Left lung (tissue), 4 donors: ENCODE measurements at regions not wholly inside any gene's neighbourhood (a gene's known extent, or its start where the extent isn't known, plus 50 kb on each side); places are given as distances from the start of the nearest gene placed in this dataset.

Experiments used
- ATAC-seq: fragments of 200-7000 bp; cut with Tn5 transposase; one replicate; pipeline ENCODE4 v1.9.1; 2020; ENCODE audit warnings: moderate library complexity
- DNase-seq, 4 donors: peaks; one replicate each; pipeline ENCODE4 v3.0.0-alpha.2; 2013 to 2020
- H3K27ac ChIP-seq, 2 donors: fragments of 200-600 bp; sonication (generic) in 1 of 2; one replicate each; pipeline versions ENCODE4 v1.5.0 to v1.8.0; 2020 to 2021
- H3K27me3 ChIP-seq, 2 donors: fragments of 200-600 bp; sonication (generic) in 1 of 2; one replicate each; pipeline versions ENCODE4 v1.5.0 to v1.8.0; 2020 to 2021
- H3K36me3 ChIP-seq, 2 donors: fragments of 200-600 bp; sonication (generic) in 1 of 2; one replicate each; pipeline versions ENCODE4 v1.5.0 to v1.8.0; 2020 to 2021
- H3K4me1 ChIP-seq, 2 donors: fragments of 200-600 bp; one replicate each; pipeline ENCODE4 v1.8.0; 2021
- H3K4me3 ChIP-seq, 2 donors: fragments of 200-600 bp; sonication (generic) in 1 of 2; one replicate each; pipeline versions ENCODE4 v1.5.0 to v1.8.0; 2020 to 2021; ENCODE audit warnings: mild to moderate bottlenecking in 1 of 2
- H3K9me3 ChIP-seq, 2 donors: fragments of 200-600 bp; sonication (generic) in 1 of 2; one replicate each; pipeline versions ENCODE4 v1.5.0 to v1.8.0; 2020 to 2021
- intact Hi-C, 2 donors: fragments of 100-400 bp; cut with DNase I; formaldehyde crosslinking; loops; one replicate each; pipeline versions ENCODE4 v1.11.2 to v1.14.2; 2022
- TF ChIP-seq, protein P1 (sequence below), 2 donors: fragments of 200-600 bp; sonication (generic) in 1 of 2; IDR thresholded peaks; one replicate each; pipeline versions ENCODE4 v1.5.0 to v1.8.0; 2021; ENCODE audit warnings: antibody characterized with exemption in 2 of 2
- donor health status: DM: no; HTN: yes; CAD: no.
- donor health status: DM: no; HTN: no; CAD: no.

GRCh38 chr6:169852504-169853195, 101.2 kb downstream of the ERMARD start:
- intact Hi-C loops, result no loop called here
- Histone ChIP-seq H3K36me3 (no peaks in the 10 kb centered on the region), H3K27ac (peak overlapping the region in 1 of 2 donors; percentile 80), H3K9me3 (peaks cover 0 to 6% of the 10 kb centered on the region in 2 donors), H3K4me3 (no peak overlapping the region), H3K27me3 (no peaks in the 10 kb centered on the region), H3K4me1 (no peaks in the 10 kb centered on the region)
- DNase-seq (no peak), ATAC-seq (no peak)
- TF ChIP-seq, protein P1, sequence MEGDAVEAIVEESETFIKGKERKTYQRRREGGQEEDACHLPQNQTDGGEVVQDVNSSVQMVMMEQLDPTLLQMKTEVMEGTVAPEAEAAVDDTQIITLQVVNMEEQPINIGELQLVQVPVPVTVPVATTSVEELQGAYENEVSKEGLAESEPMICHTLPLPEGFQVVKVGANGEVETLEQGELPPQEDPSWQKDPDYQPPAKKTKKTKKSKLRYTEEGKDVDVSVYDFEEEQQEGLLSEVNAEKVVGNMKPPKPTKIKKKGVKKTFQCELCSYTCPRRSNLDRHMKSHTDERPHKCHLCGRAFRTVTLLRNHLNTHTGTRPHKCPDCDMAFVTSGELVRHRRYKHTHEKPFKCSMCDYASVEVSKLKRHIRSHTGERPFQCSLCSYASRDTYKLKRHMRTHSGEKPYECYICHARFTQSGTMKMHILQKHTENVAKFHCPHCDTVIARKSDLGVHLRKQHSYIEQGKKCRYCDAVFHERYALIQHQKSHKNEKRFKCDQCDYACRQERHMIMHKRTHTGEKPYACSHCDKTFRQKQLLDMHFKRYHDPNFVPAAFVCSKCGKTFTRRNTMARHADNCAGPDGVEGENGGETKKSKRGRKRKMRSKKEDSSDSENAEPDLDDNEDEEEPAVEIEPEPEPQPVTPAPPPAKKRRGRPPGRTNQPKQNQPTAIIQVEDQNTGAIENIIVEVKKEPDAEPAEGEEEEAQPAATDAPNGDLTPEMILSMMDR (IDR thresholded peaks at IDR 0.05), result no peak

GRCh38 chr6:169851641-169852503, 100.5 kb downstream of the ERMARD start:
- DNase-seq (peak in 1 of 4 donors; percentile 21), ATAC-seq (peak; percentile 57)
- no peak overlapping the region for H3K4me3 ChIP-seq
- H3K9me3 ChIP-seq, result no peaks in the 10 kb centered on the region
- H3K27me3 ChIP-seq, result no peaks in the 10 kb centered on the region
- H3K4me1 ChIP-seq, result no peaks in the 10 kb centered on the region
- TF ChIP-seq, protein P1 (IDR thresholded peaks at IDR 0.05), result no peak
- intact Hi-C loops, result no loop called here
- H3K36me3 ChIP-seq, result no peaks in the 10 kb centered on the region
- H3K27ac ChIP-seq, result peak overlapping the region; percentile 55 to 80

DNA sequence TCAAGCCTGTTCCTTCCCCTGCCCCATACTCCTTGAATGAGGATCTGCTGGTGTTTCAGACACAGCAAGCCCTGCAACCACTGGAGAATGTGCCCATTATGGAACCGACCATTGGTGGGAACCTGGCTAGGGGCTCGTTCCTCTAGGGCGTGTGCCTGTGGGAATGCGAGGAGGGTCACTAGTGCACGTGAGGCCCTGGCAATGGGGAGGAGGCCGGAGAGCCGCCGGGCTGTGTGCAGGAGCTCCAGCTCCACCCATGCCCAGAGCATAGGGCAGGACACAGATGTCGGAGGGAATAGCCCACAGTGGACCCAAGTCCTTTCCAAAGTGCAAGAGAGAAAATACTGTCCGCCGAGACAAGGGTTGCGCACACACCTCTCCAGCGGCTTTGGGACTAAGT, 99.3 kb downstream of the ERMARD start:
- peak overlapping the region in 1 of 2 donors; percentile 80 for H3K27ac ChIP-seq
- no peak overlapping the region for H3K4me3 ChIP-seq
- intact Hi-C loops, result no loop called here
- no peaks in the 10 kb centered on the region for H3K4me1 ChIP-seq
- TF ChIP-seq, protein P1 (IDR thresholded peaks at IDR 0.05), result no peak
- ATAC-seq, result no peak
- H3K27me3 ChIP-seq, result no peaks in the 10 kb centered on the region
- no peaks in the 10 kb centered on the region for H3K36me3 ChIP-seq
- H3K9me3 ChIP-seq, result no peaks in the 10 kb centered on the region
- DNase-seq, result no peak

GRCh38 chr6:169850154-169850553, 98.7 kb downstream of the ERMARD start:
- ATAC-seq (no peak), DNase-seq (no peak)
- Histone ChIP-seq H3K27ac (no peak overlapping the region), H3K4me1 (no peaks in the 10 kb centered on the region), H3K9me3 (no peaks in the 10 kb centered on the region), H3K27me3 (no peaks in the 10 kb centered on the region), H3K4me3 (no peak overlapping the region), H3K36me3 (no peaks in the 10 kb centered on the region)
- TF ChIP-seq, protein P1 (IDR thresholded peaks at IDR 0.05), result no peak
- intact Hi-C loops, result no loop called here

DNA sequence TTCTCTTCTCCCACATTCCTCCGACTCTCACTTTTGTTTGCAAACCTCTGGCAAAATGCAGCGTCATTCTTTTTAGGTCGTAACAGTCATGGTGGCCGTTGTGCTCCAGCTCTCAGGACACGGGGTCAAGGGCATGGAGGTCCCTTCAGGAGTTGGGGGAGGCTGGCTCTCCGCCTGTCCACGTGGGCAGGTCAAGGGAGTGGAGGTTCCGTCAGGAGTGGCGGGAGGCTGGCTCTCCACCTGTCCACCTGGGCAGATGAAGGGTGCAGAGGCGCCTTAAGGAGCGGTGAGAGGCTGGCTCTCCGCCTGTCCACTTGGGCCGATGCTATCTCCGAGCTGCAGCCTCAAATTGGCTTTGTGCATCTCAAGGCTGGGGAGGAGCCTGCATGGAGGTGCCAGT, 98.0 kb downstream of the ERMARD start:
- intact Hi-C loops, result no loop called here
- no peak overlapping the region for H3K4me3 ChIP-seq
- no peaks in the 10 kb centered on the region for H3K36me3 ChIP-seq
- no peaks in the 10 kb centered on the region for H3K9me3 ChIP-seq
- no peaks in the 10 kb centered on the region for H3K4me1 ChIP-seq
- ATAC-seq (no peak), DNase-seq (no peak)
- H3K27me3 ChIP-seq, result no peaks in the 10 kb centered on the region
- no peak overlapping the region for H3K27ac ChIP-seq
- TF ChIP-seq, protein P1 (IDR thresholded peaks at IDR 0.05), result no peak
